Karpas-422 (cell line): ENCODE measurements at regions not wholly inside any gene's neighbourhood (a gene's known extent, or its start where the extent isn't known, plus 50 kb on each side); places are given as distances from the start of the nearest gene placed in this dataset.

Experiments
- DNase-seq: peaks from one replicate; pipeline ENCODE4 v3.0.0-alpha.2; 2015
- H2AFZ ChIP-seq: fragments of 200-600 bp; sonication (generic); 2 replicates; pipeline ENCODE4 v1.6.1; 2014; ENCODE audit warnings: antibody characterized with exemption, low read length, mixed read lengths
- H3K27ac ChIP-seq: fragments of 200-600 bp; sonication (generic); 2 replicates; pipeline ENCODE4 v1.5.1; 2014; ENCODE audit warnings: mild to moderate bottlenecking, low read length, moderate library complexity
- H3K27me3 ChIP-seq: fragments of 200-600 bp; sonication (generic); 2 replicates; pipeline ENCODE4 v1.6.1; 2014; ENCODE audit warnings: low read length, mixed read lengths
- H3K36me3 ChIP-seq: fragments of 200-600 bp; sonication (generic); 2 replicates; pipeline ENCODE4 v1.6.1; 2014; ENCODE audit warnings: low read length, mixed read lengths; ENCODE audit not compliant: insufficient read depth
- H3K4me1 ChIP-seq: fragments of 200-600 bp; sonication (generic); 2 replicates; pipeline ENCODE4 v1.6.1; 2014; ENCODE audit warnings: mild to moderate bottlenecking, low read length, mixed read lengths
- H3K4me2 ChIP-seq: fragments of 200-600 bp; sonication (generic); 2 replicates; pipeline ENCODE4 v1.6.1; 2014; ENCODE audit warnings: low read length, low read depth, mild to moderate bottlenecking; ENCODE audit not compliant: poor library complexity, severe bottlenecking
- H3K4me3 ChIP-seq: fragments of 200-600 bp; sonication (generic); 2 replicates; pipeline ENCODE4 v1.5.1; 2014; ENCODE audit warnings: mild to moderate bottlenecking, antibody characterized with exemption, low read length, mixed read lengths
- H3K79me2 ChIP-seq: fragments of 200-600 bp; sonication (generic); 2 replicates; pipeline ENCODE4 v1.6.1; 2014; ENCODE audit warnings: mild to moderate bottlenecking, low read length, mixed read lengths
- H3K9ac ChIP-seq: fragments of 200-600 bp; sonication (generic); 2 replicates; pipeline ENCODE4 v1.6.0; 2014; ENCODE audit warnings: low read length
- H3K9me2 ChIP-seq: fragments of 200-600 bp; sonication (generic), shearing (Covaris generic); replicated peaks from 2 replicates; pipeline ENCODE4 v1.6.0; 2014; ENCODE audit warnings: mild to moderate bottlenecking, low read length, moderate library complexity; ENCODE audit not compliant: insufficient read depth
- H3K9me3 ChIP-seq: fragments of 300-700, 200-600 bp; sonication (generic); 2 replicates; pipeline ENCODE4 v1.6.1; 2014; ENCODE audit warnings: low read length, mixed read lengths
- H4K20me1 ChIP-seq: fragments of 200-600 bp; sonication (generic); 2 replicates; pipeline ENCODE4 v1.6.1; 2014; ENCODE audit warnings: mild to moderate bottlenecking, antibody characterized with exemption, low read length, low read depth; ENCODE audit not compliant: insufficient read depth

DNA sequence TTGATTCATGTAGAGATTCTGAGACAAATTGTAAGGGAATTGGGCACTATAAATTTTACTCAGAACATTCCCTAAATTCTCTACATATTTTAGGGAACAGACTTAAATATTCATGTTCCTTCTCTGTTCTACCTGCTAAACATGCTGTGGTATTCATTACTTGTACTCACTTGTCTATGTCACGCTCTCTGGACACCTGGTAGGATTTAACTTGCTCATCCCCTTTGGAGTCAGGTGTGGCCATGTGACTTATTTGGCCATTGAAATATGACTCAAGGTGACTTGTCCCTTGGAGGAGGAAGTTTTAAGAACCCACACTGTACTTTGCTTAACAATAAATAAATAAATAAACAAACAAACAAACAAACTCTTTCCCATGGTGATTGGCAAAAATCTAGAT, 2258.8 kb upstream of the WWC1 start:
- H3K4me3 ChIP-seq, result no peak overlapping the region
- H3K9ac ChIP-seq, result no peak overlapping the region
- H3K79me2 ChIP-seq, result no peaks in the 10 kb centered on the region
- H3K9me3 ChIP-seq, result peaks cover 26% of the 10 kb centered on the region
- H3K9me2 ChIP-seq, result no peaks in the 10 kb centered on the region
- no peaks in the 10 kb centered on the region for H4K20me1 ChIP-seq
- no peaks in the 10 kb centered on the region for H3K4me1 ChIP-seq
- no peak overlapping the region for H2AFZ ChIP-seq
- no peaks in the 10 kb centered on the region for H3K27me3 ChIP-seq
- H3K4me2 ChIP-seq, result no peak overlapping the region
- no peaks in the 10 kb centered on the region for H3K36me3 ChIP-seq
- DNase-seq, result no peak
- no peak overlapping the region for H3K27ac ChIP-seq

DNA sequence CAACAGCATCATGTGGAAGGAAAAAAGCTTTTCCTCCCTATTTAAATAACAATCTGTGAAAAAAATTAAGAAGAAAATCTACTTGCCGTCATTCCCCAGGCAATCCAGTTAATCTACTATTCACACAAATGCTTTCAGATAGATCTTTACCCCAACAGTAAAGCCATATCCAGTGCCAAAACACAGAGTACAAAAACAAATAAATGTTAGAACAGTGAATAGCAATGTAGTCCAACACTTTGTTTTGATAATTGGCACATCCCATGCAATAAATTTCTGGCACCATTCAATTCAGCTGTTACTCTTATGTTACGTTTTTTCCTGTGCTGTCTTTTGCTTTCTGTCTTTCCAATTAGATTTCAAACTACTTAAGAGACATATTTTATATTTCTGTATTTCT, 2245.5 kb upstream of the WWC1 start:
- DNase-seq, result no peak
- H3K36me3 ChIP-seq, result no peaks in the 10 kb centered on the region
- no peak overlapping the region for H2AFZ ChIP-seq
- no peak overlapping the region for H3K4me2 ChIP-seq
- no peaks in the 10 kb centered on the region for H3K4me1 ChIP-seq
- no peaks in the 10 kb centered on the region for H3K9me2 ChIP-seq
- no peak overlapping the region for H3K4me3 ChIP-seq
- no peaks in the 10 kb centered on the region for H3K79me2 ChIP-seq
- no peak overlapping the region for H3K27ac ChIP-seq
- no peak overlapping the region for H3K9ac ChIP-seq
- peaks cover 31% of the 10 kb centered on the region for H3K9me3 ChIP-seq
- no peaks in the 10 kb centered on the region for H3K27me3 ChIP-seq
- no peaks in the 10 kb centered on the region for H4K20me1 ChIP-seq

DNA sequence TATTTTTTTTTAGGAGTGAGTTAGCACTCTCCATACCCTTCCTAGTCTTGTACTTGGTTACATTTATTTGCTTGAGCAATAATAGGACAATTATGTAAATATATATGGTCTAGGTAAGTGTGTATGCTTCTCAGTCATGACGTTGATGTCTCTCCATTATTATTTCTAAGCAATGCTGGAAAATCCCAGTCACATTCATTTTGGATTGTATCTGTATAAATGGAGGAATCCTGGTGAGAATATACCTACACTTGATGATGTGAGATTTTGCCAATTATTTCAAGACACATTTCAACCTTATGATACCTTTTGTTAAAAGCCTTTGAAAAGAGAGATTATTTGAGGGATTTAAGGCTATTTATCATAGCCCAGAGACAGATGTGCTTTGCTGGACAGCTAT, 2244.5 kb upstream of the WWC1 start:
- Histone ChIP-seq H3K27ac (no peak overlapping the region), H3K27me3 (no peaks in the 10 kb centered on the region), H3K4me1 (no peaks in the 10 kb centered on the region), H3K4me2 (no peak overlapping the region), H3K9ac (no peak overlapping the region), H2AFZ (no peak overlapping the region), H3K9me2 (no peaks in the 10 kb centered on the region), H4K20me1 (no peaks in the 10 kb centered on the region), H3K79me2 (no peaks in the 10 kb centered on the region), H3K4me3 (no peak overlapping the region), H3K9me3 (peaks cover 32% of the 10 kb centered on the region), H3K36me3 (no peaks in the 10 kb centered on the region)
- DNase-seq, result no peak

GRCh38 chr5:166050531-166050930, 2240.9 kb upstream of the WWC1 start:
- Histone ChIP-seq H4K20me1 (no peaks in the 10 kb centered on the region), H3K27me3 (no peaks in the 10 kb centered on the region), H3K4me2 (no peak overlapping the region), H3K4me3 (no peak overlapping the region), H3K4me1 (no peaks in the 10 kb centered on the region), H3K9me2 (no peaks in the 10 kb centered on the region), H3K9ac (no peak overlapping the region), H3K79me2 (no peaks in the 10 kb centered on the region), H3K27ac (no peak overlapping the region), H3K36me3 (no peaks in the 10 kb centered on the region), H2AFZ (no peak overlapping the region), H3K9me3 (peaks cover 40% of the 10 kb centered on the region)
- no peak for DNase-seq

DNA sequence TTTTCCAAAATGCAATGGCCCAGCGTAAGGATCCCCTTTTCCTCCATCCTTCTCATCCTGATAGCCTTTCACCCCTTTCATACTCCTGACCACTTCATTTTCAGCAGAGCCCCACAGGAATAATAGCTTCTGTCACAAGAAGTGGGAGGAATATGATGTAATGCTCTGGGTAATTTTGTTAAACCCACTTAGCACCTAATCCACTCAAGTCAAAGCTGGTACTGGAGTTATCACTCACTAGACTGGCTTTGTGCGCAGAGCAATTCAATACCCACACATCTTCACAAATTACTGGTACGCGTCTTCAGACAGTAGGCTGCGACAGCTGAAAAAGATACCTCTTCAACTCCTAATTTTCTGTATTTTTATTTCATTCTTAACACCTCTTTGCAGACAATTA, 2232.8 kb upstream of the WWC1 start:
- no peaks in the 10 kb centered on the region for H3K36me3 ChIP-seq
- H3K4me2 ChIP-seq, result no peak overlapping the region
- H3K9ac ChIP-seq, result no peak overlapping the region
- H3K4me1 ChIP-seq, result no peaks in the 10 kb centered on the region
- H3K27me3 ChIP-seq, result no peaks in the 10 kb centered on the region
- H3K9me2 ChIP-seq, result no peaks in the 10 kb centered on the region
- no peaks in the 10 kb centered on the region for H4K20me1 ChIP-seq
- no peak for DNase-seq
- H3K9me3 ChIP-seq, result peaks cover 6% of the 10 kb centered on the region
- no peak overlapping the region for H2AFZ ChIP-seq
- H3K27ac ChIP-seq, result no peak overlapping the region
- no peaks in the 10 kb centered on the region for H3K79me2 ChIP-seq
- H3K4me3 ChIP-seq, result no peak overlapping the region

- H3K4me2 ChIP-seq, result no peak overlapping the region
- no peaks in the 10 kb centered on the region for H3K4me1 ChIP-seq
- no peaks in the 10 kb centered on the region for H3K36me3 ChIP-seq
- no peak for DNase-seq
- H3K79me2 ChIP-seq, result no peaks in the 10 kb centered on the region
- no peaks in the 10 kb centered on the region for H4K20me1 ChIP-seq
- H2AFZ ChIP-seq, result no peak overlapping the region
- H3K27me3 ChIP-seq, result no peaks in the 10 kb centered on the region
- H3K9me3 ChIP-seq, result peaks cover 22% of the 10 kb centered on the region
- H3K9ac ChIP-seq, result no peak overlapping the region
- no peak overlapping the region for H3K4me3 ChIP-seq
- no peak overlapping the region for H3K27ac ChIP-seq
- H3K9me2 ChIP-seq, result no peaks in the 10 kb centered on the region
Measured at GRCh38 chr5:166062094-166062493, 2229.4 kb upstream of the WWC1 start.

GRCh38 chr5:166062719-166063118, 2228.7 kb upstream of the WWC1 start:
- H3K27me3 ChIP-seq, result no peaks in the 10 kb centered on the region
- no peaks in the 10 kb centered on the region for H3K4me1 ChIP-seq
- no peaks in the 10 kb centered on the region for H4K20me1 ChIP-seq
- H3K9me2 ChIP-seq, result no peaks in the 10 kb centered on the region
- no peak overlapping the region for H2AFZ ChIP-seq
- no peaks in the 10 kb centered on the region for H3K79me2 ChIP-seq
- H3K4me2 ChIP-seq, result no peak overlapping the region
- DNase-seq, result no peak
- H3K9ac ChIP-seq, result no peak overlapping the region
- no peak overlapping the region for H3K4me3 ChIP-seq
- no peaks in the 10 kb centered on the region for H3K36me3 ChIP-seq
- H3K27ac ChIP-seq, result no peak overlapping the region
- peaks cover 25% of the 10 kb centered on the region for H3K9me3 ChIP-seq

DNA sequence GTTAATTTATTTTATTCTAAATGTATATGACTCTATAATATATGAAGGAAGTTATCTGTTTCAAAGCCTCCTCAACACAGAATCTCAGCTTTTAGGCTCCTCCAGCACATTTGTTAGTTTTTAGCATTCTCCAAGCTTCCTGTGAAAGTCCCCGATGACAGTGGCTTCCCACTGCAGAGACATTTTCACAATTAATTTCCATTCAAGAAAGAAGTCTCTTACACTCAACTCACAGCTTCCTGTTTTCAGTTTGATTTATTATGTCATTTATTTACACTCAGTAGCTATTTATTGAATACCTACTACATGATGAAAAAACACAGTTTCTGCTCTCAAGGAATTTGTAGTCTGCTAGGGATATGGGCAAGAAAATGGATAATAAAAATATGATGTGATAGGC, 2228.2 kb upstream of the WWC1 start:
- H3K4me3 ChIP-seq, result no peak overlapping the region

More for the DNA sequence above, 2228.2 kb upstream of the WWC1 start:
- H2AFZ ChIP-seq, result no peak overlapping the region
- DNase-seq, result no peak
- no peaks in the 10 kb centered on the region for H3K36me3 ChIP-seq
- H3K79me2 ChIP-seq, result no peaks in the 10 kb centered on the region
- H3K9me2 ChIP-seq, result no peaks in the 10 kb centered on the region
- H3K4me1 ChIP-seq, result no peaks in the 10 kb centered on the region
- no peak overlapping the region for H3K4me2 ChIP-seq
- H4K20me1 ChIP-seq, result no peaks in the 10 kb centered on the region
- no peaks in the 10 kb centered on the region for H3K27me3 ChIP-seq
- H3K9me3 ChIP-seq, result peaks cover 25% of the 10 kb centered on the region
- no peak overlapping the region for H3K9ac ChIP-seq
- no peak overlapping the region for H3K27ac ChIP-seq
